Muscle of arm (tissue), 1 donor: ENCODE measurements at regions not wholly inside any gene's neighbourhood (a gene's known extent, or its start where the extent isn't known, plus 50 kb on each side); places are given as distances from the start of the nearest gene placed in this dataset.
"Not testable (repeated sequence)": the region's sequence is repeated elsewhere in the genome, so short reads cannot be mapped to it uniquely, and the experiment has no call there.

Experiments used
- DNase-seq: peaks from one replicate; pipeline ENCODE4 v3.0.0-alpha.2; 2013

GRCh38 chr1:192477630-192478029 is 97.9 kb upstream of the RGS1 start:
- DNase-seq, result peak; percentile 29

GRCh38 chr1:192485692-192486436 is 89.7 kb upstream of the RGS1 start:
- DNase-seq, result peak; percentile 43

- no peak for DNase-seq
These were observed 87.5 kb upstream of the RGS1 start for GRCh38 chr1:192488058-192488457.

GRCh38 chr1:192489047-192489446 is 86.5 kb upstream of the RGS1 start:
- DNase-seq, result no peak

- DNase-seq, result peak; percentile 81
These were observed 85.8 kb upstream of the RGS1 start for GRCh38 chr1:192489748-192490147.

GRCh38 chr1:192491804-192492554 is 83.6 kb upstream of the RGS1 start:
- no peak for DNase-seq

- DNase-seq, result no peak
These were observed 82.0 kb upstream of the RGS1 start for GRCh38 chr1:192493584-192493983.

- DNase-seq, result no peak
These were observed 79.1 kb upstream of the RGS1 start for GRCh38 chr1:192496369-192497056.

GRCh38 chr1:192497214-192497794 is 78.3 kb upstream of the RGS1 start:
- no peak for DNase-seq

- DNase-seq, result not testable (repeated sequence)
These were observed 77.5 kb upstream of the RGS1 start for GRCh38 chr1:192498092-192498491.

- DNase-seq, result not testable (repeated sequence)
These were observed 76.5 kb upstream of the RGS1 start for GRCh38 chr1:192499061-192499581.

GRCh38 chr1:192500541-192500940 is 75.0 kb upstream of the RGS1 start:
- DNase-seq, result not testable (repeated sequence)

GRCh38 chr1:192506741-192507155 is 68.8 kb upstream of the RGS1 start:
- DNase-seq, result no peak

- no peak for DNase-seq
These were observed 63.0 kb upstream of the RGS1 start for GRCh38 chr1:192512426-192513162.

- no peak for DNase-seq
These were observed 62.4 kb upstream of the RGS1 start for GRCh38 chr1:192513196-192513595.

- DNase-seq, result no peak
These were observed 61.9 kb upstream of the RGS1 start for GRCh38 chr1:192513697-192514096.

GRCh38 chr1:192516776-192517297 is 58.7 kb upstream of the RGS1 start:
- no peak for DNase-seq

GRCh38 chr1:192517716-192518355 is 57.7 kb upstream of the RGS1 start:
- not testable (repeated sequence) for DNase-seq

GRCh38 chr1:192518700-192519099 is 56.9 kb upstream of the RGS1 start:
- DNase-seq, result no peak

- DNase-seq, result no peak
These were observed 53.8 kb upstream of the RGS1 start for GRCh38 chr1:192521734-192522133.

GRCh38 chr1:192522673-192523072 is 52.9 kb upstream of the RGS1 start:
- no peak for DNase-seq
